ENCODE measurements at regions not wholly inside any gene's neighbourhood (a gene's known extent, or its start where the extent isn't known, plus 50 kb on each side); places are given as distances from the start of the nearest gene placed in this dataset.

DNA sequence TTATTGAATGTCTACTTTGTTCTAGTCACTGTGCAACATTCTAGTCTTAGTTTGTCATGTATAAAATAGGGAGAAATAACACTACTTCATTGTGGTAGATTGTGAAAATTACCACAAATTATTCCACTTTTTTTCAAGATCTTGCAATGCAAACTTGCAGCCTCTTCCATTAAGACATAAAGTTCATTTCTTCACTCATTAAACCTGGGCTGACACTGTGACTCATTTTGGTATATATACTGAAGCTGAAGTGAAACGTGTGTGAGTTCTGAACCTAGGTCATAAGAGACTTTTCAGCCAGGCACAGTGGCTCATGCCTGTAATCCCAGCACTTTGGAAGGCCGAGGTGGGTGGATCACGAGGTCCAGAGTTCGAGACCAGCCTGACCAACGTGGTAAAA is 329.0 kb downstream of the BCKDHB start:
- TF ChIP-seq, protein P1, sequence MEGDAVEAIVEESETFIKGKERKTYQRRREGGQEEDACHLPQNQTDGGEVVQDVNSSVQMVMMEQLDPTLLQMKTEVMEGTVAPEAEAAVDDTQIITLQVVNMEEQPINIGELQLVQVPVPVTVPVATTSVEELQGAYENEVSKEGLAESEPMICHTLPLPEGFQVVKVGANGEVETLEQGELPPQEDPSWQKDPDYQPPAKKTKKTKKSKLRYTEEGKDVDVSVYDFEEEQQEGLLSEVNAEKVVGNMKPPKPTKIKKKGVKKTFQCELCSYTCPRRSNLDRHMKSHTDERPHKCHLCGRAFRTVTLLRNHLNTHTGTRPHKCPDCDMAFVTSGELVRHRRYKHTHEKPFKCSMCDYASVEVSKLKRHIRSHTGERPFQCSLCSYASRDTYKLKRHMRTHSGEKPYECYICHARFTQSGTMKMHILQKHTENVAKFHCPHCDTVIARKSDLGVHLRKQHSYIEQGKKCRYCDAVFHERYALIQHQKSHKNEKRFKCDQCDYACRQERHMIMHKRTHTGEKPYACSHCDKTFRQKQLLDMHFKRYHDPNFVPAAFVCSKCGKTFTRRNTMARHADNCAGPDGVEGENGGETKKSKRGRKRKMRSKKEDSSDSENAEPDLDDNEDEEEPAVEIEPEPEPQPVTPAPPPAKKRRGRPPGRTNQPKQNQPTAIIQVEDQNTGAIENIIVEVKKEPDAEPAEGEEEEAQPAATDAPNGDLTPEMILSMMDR (IDR thresholded peaks at IDR 0.05): no peak
- H3K27ac ChIP-seq (ENCODE audit: low read depth in 1 of 2, low read length in 2 of 2): no peak overlapping the region
- H4K20me1 ChIP-seq (ENCODE audit: insufficient read depth, low read length): no peaks in the 10 kb centered on the region
- Mint-ChIP-seq H3K4me3 (no peak overlapping the region), H3K4me1 (no peaks in the 10 kb centered on the region), H3K27me3 (ENCODE audit: low read depth in 3 of 3) (no peaks in the 10 kb centered on the region), H3K27ac (no peak overlapping the region), H3K36me3 (no peaks in the 10 kb centered on the region), H3K9me3 (peaks cover 4 to 24% (median 16%) of the 10 kb centered on the region in 7 donors)
- H3K79me2 ChIP-seq (ENCODE audit: insufficient read depth, low read length): no peaks in the 10 kb centered on the region
- H3K9ac ChIP-seq (ENCODE audit: insufficient read depth, low read length, poor library complexity, severe bottlenecking): no peak overlapping the region
- DNase-seq: no peak
- H2AFZ ChIP-seq (ENCODE audit: insufficient read depth, low read depth, low read length, poor library complexity, severe bottlenecking): no peak overlapping the region
- H3K9me3 ChIP-seq (replicated peaks in 1 of 2; ENCODE audit: control insufficient read depth in 1 of 2, insufficient read depth in 1 of 2, low read length in 2 of 2): peaks cover 7 to 8% of the 10 kb centered on the region in 2 donors
- intact Hi-C loops (cut with micrococcal nuclease): no loop called here
- no peak overlapping the region for H3K4me2 ChIP-seq (replicated peaks; ENCODE audit: extremely low read depth, low read length, poor library complexity, severe bottlenecking)
- WGBS (ENCODE audit: insufficient coverage): no CpG with 5 or more reads among the region's 5 CpGs
- H3K4me3 ChIP-seq (replicated peaks in 1 of 3; ENCODE audit: low read depth in 2 of 3, low read length in 3 of 3): no peak overlapping the region
- H3K36me3 ChIP-seq (replicated peaks in 1 of 2; ENCODE audit: control insufficient read depth in 1 of 2, insufficient read depth in 2 of 2, low read length in 2 of 2): no peaks in the 10 kb centered on the region
- H3K27me3 ChIP-seq (ENCODE audit: control insufficient read depth in 2 of 2, insufficient read depth in 2 of 2, low read length in 2 of 2): no peaks in the 10 kb centered on the region
- no peaks in the 10 kb centered on the region for H3K4me1 ChIP-seq (ENCODE audit: control insufficient read depth in 1 of 2, insufficient read depth in 2 of 2, low read length in 2 of 2)

DNA sequence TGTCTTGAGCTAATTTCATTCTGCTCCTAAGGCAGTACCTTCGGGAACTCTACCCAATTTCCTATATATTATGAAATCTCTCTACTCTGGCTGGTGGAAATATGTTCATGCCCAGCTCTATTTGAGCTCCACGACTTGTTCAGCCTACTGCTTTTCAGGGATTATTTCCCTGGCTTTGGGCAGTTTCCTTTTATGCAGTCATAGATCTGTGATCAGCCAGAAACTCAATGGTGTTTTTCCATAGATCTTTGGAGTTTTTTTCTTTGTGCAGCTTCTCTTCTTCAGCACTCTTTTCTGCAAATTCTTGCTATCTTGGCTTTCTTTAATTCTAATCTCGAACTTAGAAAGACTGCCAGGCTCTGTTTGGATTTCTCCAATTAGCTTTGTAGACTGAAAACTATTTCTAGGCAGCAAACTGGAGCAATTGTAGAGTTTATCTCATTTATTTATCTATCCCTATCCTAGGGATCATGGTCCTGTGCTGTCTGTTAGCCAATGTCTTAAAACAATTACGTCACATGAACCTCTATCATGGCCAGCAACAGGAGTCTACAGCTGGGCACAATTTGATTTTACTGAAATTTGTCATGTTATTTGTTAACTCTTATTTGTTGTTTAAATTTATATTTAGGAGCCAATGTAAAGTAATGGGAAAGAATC is 328.4 kb downstream of the BCKDHB start:
- H3K27me3 Mint-ChIP-seq (ENCODE audit: low read depth in 3 of 3): no peaks in the 10 kb centered on the region
- no peaks in the 10 kb centered on the region for H3K36me3 ChIP-seq (replicated peaks in 1 of 2; ENCODE audit: control insufficient read depth in 1 of 2, insufficient read depth in 2 of 2, low read length in 2 of 2)
- H3K4me3 Mint-ChIP-seq: no peak overlapping the region
- H3K27ac Mint-ChIP-seq: no peak overlapping the region
- no peak overlapping the region for H3K4me2 ChIP-seq (replicated peaks; ENCODE audit: extremely low read depth, low read length, poor library complexity, severe bottlenecking)
- H3K4me1 Mint-ChIP-seq: no peaks in the 10 kb centered on the region
- H3K9me3 ChIP-seq (replicated peaks in 1 of 2; ENCODE audit: control insufficient read depth in 1 of 2, insufficient read depth in 1 of 2, low read length in 2 of 2): peaks cover 7 to 8% of the 10 kb centered on the region in 2 donors
- H3K27ac ChIP-seq (ENCODE audit: low read depth in 1 of 2, low read length in 2 of 2): no peak overlapping the region
- H3K27me3 ChIP-seq (ENCODE audit: control insufficient read depth in 2 of 2, insufficient read depth in 2 of 2, low read length in 2 of 2): no peaks in the 10 kb centered on the region
- no peaks in the 10 kb centered on the region for H3K4me1 ChIP-seq (ENCODE audit: control insufficient read depth in 1 of 2, insufficient read depth in 2 of 2, low read length in 2 of 2)
- WGBS (ENCODE audit: insufficient coverage): 100% methylated on average over 1 of the region's 4 CpGs
- H4K20me1 ChIP-seq (ENCODE audit: insufficient read depth, low read length): no peaks in the 10 kb centered on the region
- H3K4me3 ChIP-seq (replicated peaks in 1 of 3; ENCODE audit: low read depth in 2 of 3, low read length in 3 of 3): no peak overlapping the region
- intact Hi-C loops (cut with micrococcal nuclease): no loop called here
- TF ChIP-seq, protein P1 (IDR thresholded peaks at IDR 0.05): no peak
- H3K9me3 Mint-ChIP-seq: peaks cover 4 to 27% (median 16%) of the 10 kb centered on the region in 7 donors
- no peak for DNase-seq
- H3K79me2 ChIP-seq (ENCODE audit: insufficient read depth, low read length): no peaks in the 10 kb centered on the region
- H3K9ac ChIP-seq (ENCODE audit: insufficient read depth, low read length, poor library complexity, severe bottlenecking): no peak overlapping the region
- H2AFZ ChIP-seq (ENCODE audit: insufficient read depth, low read depth, low read length, poor library complexity, severe bottlenecking): no peak overlapping the region
- no peaks in the 10 kb centered on the region for H3K36me3 Mint-ChIP-seq

Measured in CD14-positive monocyte (primary cell).